NOMO-1 treated with dmso at 0.1 percent for 144 hours (cell line): ENCODE measurements at regions not wholly inside any gene's neighbourhood (a gene's known extent, or its start where the extent isn't known, plus 50 kb on each side); places are given as distances from the start of the nearest gene placed in this dataset.

Source experiments
- DNase-seq: peaks from one replicate; lab custom pipeline; 2025; ENCODE audit not compliant: unreplicated experiment; lab: John Stamatoyannopoulos, UW

DNA sequence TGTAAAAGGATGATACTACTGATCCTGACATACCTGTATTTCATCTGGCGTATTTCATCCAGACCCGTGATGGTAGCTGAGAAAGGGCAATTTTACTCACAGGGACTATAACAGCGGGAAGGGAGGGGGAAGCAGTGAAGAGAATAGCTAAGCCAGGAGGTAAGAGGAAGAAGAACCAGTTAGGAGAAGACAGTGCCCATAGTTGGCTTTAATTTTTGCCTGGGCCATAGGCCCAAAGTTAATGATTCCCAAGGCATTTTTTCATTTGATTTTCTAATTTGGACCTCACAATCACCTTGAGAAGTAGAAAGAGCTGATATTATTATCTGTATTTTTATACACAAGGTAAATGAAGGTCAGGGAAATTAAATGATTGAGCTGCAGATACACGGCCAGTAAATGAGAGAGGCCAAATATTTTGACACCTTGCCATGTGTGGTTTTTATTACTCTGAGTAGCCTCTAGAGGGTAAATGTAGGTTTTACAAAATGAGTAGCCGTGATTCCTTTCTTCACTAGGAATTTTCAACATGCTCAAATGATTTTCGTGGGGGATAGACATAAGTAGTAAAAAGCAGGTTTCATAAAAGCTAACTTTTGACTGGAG lies 382.2 kb downstream of the FUT8 start:
- no peak for DNase-seq

DNA sequence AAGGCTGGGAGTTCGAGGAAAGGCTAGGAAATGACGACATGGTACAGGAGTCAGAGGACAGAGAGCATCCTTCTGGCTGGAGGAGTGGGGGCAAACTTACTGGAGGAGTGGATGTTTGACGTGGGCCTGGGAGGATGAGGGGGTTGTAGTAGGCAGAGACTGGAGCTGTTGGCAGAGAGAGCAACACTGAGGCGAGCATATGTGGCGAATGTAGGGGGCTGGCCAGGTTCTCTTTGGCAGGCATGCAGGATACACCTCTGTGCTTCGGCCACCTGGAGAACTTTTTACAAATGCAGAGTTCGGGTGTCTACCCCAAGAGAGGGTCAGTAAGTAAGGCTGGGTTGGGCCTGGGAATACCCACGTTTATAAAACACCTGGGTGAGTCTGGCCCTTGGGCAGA lies 385.7 kb downstream of the FUT8 start:
- no peak for DNase-seq

DNA sequence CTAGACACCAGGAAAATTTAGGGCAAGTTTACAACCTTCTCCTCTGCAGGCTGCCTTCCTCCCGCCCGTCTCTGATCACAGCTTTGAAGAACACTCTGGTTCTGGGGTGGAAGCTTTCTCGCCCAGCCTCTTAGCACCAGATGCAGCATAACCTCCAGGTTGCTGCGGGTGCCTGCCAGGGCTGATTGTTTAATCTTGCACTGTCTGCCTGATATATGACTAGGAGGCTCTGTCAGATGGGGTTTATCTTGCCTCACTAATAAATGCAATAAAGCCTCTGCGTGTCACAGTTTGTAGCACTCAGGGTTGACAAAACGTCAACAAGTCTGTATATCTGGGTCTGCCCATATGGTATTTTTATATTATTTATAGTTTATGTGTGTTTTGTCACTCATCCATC lies 388.2 kb downstream of the FUT8 start:
- DNase-seq = no peak

DNA sequence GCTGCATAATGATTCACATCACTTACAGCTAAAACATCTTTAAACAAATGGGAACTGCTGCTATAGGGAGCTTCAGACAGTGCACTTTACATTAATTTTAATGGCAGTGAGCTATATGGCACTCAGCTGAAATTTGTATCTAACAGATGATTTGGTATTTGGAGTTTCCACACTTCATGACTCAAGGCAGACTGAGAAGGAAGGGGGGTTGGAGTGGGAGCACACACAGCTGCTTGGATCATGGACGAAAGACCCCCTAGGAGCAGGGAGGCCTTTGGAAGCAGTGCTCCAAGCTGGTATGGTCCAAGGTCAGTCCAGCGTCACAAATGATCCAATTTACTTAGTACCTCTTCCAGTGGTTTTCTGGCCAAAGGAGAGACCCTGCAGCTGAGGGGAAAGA lies 389.7 kb downstream of the FUT8 start:
- DNase-seq = no peak

DNA sequence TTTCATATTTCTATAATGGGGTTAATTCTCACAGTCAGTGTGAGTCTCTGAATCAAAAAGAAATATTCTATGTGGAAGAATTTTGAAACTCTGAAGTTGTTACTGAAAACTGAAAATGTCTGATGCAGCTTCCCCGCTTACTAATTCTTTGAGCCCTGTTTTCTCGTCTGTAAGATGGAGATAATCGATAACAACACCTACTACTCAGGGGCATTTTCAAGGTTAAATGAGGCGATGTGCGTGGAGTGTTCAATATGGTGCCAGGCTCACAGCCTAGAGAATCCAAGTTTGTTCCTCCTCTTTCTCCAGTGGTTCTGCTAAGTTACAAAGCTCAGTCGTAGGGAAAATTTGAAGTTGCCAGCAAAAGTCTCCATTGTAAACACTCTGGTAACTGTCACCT lies 391.4 kb downstream of the FUT8 start:
- no peak for DNase-seq

DNA sequence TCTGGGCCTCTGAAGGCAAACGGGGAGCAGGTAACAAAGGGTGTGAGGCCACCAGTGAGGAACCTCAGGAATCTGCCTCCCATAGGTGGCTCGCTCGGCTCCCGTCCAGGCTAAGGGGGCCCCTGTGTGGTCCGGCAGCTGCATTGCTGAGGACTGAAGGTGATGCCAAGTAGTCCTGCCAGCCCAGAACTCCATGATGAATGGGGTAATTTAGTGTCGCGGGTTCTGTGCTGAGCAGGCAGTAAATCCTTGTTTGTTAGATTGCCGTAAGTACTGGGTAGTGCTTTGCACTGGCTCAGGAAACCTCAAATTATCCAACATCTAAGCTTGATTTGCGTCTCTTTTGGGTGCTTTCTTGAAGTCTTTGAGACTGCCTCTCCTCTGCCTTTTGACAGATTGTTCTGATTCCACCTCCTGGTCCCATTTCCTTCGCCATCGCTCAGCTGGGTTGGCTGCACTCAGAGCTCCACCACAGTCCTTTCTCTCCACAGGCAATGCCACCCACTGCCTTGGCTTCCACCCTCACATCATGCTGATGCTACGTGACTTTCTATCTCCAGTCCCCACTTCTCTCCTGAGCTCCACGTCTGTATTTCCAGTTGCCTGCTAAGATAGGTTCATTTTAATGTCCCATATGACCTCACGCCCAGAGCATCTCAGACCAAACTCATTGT lies 392.0 kb downstream of the FUT8 start:
- no peak for DNase-seq

DNA sequence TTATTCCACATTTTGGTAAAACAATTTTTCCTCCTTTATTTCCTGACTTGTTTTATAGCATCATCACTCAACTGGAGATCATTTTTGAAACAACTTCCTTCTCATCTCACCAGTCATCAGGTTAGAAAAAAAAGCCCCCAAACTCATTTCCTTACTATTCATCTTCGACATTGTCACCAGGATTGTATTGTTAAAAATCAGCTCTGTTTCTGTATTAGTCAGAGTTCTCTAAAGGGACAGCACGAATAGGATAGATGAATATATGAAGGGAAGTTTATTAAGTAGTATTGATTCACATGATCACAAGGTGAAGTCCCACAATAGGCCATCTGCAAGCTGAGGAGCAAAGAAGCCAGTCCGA lies 392.6 kb downstream of the FUT8 start:
- DNase-seq = no peak

DNA sequence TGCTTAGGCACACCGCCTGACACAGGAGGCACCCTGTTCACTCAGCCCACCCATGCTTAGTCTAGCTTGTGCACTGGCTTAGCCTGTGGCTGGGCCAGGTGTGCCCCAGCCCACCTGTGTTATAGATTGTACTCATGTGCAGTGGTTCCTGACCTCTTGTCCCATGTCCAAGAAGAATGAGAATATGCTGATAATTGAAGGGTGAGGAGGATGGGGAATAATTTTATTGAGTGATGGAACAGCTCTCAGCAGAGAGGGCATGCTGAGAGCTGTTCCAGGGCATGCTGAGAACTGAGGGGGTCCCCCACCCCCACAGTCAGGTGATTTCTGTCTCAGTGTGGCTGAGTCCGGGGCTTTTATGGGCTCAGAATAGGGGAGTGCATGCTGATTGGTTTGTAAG lies 395.9 kb downstream of the FUT8 start:
- DNase-seq = no peak

DNA sequence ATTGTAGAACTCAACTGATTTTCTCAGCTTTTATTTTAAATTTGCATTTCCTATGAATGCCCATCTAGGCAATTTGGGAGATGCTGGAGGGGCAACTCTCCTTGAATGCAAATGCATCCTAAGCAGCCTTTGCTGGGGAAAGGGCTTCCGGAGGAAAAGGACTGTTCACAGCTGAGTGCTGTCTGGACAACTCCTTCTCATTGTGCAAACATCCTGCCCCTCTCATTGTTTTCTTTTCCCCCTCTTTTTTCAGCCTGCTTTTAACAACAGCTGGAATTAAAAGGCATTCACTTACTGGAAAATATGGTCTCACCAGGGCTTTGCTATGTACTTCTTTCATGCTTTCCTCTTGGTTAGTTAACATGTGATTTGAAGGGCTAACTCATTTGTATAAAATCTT lies 397.8 kb downstream of the FUT8 start:
- no peak for DNase-seq

DNA sequence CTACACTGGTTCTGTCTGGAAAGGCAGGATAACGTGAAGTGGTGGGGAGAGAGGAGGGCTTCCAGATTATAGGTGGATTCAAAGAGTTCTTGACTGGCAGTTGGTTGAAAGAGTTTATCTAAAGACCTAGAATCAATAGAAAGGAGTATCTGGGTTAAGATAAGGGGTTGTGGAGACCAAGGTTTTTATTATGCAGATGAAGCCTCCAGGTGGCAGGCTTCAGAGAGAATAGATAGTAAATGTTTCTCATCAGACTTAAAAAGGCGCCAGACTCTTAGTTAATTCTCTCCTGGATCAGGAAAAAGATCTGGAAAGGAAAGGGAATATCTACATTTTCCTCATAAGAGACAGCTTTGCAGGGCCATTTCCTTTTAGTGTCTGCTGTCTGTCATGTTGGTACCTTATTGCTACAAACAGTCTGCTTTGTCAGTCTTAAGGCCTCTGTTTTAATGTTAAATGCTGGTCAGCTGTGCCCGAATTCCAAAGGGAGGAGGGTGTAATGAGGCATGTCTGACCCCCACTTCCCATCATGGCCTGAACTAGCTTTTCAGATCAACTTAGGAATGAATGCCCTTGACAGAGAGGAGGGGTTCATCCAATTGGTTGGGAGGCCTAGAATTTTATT lies 401.3 kb downstream of the FUT8 start:
- DNase-seq = no peak

DNA sequence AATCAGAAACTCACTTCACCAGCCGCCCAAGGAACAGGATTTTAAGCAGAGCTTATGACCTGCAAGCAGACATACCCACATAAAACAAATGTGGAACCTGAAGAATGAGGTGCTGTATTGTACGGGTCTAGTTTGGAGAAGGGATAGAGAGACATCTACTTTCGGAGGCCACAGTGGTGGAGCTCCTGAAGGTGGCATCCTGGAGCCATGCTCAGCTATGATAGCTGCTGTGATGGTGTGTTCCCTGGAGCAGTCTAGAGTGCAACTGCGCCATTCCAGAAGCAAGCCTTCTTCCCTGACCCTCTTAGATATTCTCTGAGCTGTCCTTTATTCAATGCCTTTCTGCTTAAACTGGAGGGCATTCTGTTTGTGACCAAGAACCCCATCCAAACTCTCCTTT lies 402.6 kb downstream of the FUT8 start:
- DNase-seq = no peak

DNA sequence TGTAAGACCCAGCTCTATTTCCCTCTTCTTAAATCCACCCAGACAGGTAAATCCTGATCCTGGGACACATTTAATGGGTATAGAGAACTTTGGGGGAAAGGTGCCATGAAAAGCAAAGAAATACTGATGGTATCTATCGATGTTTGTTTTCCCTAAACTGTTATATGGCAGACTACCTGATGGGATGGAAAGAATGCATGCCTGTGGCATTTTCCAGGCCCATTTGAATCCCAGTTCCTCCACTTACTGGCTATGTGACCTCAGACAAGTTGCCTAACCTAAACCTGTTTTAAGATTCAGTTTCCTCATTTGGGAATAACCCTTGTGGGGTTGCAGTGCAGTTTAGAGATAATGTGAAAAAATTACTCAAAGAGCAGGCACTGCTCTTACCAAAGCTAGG lies 404.5 kb downstream of the FUT8 start:
- no peak for DNase-seq

DNA sequence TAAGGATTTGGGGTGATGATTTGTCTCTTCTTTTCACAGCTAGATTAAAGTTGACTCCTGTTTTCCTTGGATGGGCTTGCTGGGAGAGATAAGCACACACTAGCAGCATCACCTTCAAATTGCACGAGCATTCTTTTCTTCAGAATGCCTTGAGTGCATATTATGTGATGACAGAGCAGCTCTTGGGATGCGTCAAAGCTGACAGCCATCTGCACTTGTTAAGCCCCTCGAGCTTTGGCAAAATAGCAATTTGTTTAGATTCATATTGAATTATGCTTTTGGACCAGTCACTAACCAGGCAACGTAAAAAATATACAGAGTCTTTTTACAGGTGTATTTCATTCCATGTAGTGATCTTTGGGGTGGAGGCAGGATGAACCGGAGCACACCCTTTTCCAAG lies 407.0 kb downstream of the FUT8 start:
- no peak for DNase-seq

DNA sequence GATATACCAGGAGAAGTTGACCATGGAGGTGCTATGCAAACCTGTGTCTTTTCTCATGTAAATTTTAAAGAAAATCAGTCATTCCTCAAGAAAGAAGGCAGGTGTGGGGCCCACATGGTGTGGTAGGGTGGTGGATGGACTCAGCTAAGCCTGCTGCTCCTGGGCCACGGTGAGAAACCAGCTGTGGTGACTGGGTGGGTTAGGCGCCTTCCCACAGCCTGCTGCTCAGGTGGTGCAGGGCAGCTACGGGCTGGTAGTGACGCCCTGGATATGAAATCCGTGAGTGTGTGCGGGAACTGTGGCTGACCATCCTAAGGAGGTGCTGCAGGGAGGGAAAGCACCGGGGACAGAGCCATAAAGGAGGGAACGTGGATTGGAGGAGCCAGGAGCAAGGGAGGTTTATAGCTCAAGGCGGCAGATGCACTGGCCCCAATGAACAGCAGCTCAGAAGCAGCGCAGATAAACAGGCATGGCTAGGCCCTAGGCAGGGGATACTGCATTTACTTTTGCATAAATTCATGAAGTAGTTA lies 408.8 kb downstream of the FUT8 start:
- no peak for DNase-seq

DNA sequence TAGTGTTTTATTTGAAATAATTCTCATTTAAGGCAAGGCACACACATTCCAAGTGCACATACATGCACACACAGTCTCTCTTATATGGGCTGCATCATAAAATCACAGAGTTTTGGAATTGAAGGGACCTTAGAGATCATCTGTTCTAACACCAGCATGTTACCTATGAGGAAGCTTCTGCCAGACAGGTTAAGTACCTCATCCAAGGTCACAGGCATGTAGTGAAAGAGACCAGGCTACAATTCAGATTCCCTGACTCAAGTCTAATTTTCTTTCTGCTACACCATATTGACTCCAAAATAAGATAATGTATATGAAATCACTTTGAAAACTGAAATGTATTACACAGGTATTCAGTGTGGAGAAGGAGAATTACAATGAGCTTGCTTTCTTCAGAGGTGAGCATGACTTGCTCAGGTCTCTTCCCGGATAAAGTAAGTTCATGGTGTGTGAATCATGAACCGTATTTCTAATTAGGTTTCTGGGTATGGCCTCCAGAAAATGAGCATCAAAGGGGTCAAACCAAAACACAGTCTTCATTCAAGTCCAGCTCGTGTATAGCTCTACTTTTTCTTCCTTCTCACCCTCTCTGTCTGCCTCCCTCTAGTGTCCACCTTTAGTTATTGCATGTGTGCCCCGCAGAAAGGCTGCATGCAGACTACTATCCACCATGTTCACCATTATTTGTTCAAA lies 411.9 kb downstream of the FUT8 start:
- peak; percentile 55 for DNase-seq

DNA sequence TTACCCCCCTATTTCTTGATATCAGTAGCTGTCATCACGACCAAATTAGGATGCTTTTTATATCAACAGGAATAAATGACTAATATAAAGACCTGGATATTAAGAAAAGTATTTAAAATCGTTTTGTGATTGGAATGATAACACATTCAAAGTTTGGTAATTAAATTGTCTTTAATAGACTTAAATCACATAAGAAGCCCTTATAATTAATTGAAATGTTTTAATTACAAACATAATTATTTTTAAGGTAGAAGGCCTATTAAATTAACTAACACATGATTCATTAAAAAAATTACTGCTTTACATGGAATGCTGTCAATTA lies 412.4 kb downstream of the FUT8 start:
- DNase-seq = no peak

DNA sequence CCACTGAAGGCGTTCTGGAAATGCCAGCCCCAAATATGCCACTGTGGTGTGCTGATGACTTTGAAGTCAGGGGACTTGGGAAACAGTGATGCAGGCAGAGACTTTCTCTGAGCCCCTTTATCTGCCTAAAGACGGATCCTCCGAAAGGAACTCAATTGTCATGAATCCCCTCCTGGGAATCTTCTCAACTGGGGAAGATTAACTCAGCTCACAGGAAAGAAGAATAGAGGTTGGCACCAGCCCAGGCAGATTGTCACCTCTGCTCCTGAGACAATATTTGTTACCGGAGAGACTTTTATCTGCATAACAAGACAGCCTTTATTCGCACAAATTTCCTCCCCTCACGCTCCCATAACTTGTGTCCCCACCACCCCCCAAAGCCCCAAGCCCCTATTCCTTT lies 414.4 kb downstream of the FUT8 start:
- DNase-seq = no peak

DNA sequence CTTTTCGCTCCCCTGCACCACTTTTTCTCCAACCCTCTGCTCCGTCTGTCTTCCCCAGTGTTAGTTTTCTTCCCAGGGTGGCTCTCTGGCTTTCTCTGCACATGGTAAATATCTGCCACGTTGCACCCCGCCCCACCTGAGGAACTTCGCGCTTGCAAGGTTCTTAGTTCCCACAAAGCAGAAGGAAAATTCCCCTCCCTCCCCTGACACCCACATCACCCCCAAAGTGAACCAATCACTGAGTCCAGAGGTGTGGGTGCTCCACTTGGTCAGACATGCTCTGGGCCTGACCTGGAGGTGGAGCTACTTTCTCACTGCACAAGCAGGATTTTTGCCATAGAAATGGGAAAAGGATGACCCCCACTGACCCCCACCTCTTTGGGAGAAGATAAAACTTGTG lies 415.0 kb downstream of the FUT8 start:
- DNase-seq = no peak

DNA sequence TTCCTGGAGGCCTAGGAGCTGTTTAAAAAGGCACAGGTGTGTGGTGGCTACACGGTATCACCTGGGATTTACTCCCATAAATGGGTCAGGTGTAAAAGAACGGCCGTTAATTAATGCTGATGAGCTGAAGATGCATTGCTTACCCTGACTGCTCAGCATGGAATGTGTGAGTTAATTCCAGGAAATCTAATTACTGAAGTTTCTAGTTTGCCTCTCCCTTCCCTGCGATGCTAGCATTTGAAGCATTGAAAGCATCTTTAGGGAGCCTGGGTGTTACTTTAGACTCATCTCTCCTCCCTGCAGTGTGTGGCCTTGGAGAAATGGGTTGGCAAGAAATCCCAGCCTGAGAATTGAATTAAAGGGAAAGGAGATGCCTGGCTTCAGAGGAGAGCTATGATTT lies 415.9 kb downstream of the FUT8 start:
- no peak for DNase-seq

DNA sequence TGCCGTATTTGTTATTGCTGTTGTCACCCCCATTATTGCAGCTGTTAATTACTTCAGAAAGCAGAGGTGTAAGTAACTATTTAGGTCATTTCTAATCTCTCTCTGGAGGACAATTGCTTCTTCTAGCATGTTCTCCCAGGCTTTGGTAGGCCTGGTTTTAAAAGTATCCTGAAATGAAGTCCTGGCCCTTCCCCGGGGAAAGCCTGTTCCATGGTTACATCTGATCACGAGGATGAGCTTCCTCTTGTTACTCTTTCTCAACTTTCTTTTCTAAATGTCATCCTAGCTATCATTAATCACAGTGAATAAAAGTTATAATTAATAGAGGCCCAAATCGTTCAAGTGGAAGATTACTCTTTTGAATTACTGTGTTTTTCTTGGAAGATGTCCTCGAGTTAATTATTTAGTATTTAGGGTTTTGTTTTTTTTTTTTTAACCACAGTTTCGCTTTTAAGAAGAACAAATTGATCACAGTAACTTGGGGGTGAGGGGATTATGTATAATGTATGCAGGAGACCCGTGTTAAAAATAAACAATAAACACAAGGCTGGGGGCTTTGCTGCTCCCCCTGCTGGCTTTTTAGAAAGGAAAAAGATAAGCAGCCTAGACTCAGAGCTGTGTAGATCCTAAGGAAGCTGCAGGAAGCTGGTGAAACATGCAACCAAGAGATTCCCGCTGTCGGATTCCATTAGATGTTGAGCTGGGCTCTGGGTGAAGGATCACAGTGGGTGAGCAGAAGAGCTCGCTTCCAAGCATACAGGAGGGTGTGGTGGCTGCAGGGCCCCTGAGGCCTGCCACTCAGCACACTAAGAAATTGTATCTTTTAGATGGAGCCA lies 420.1 kb downstream of the FUT8 start:
- DNase-seq = no peak

DNA sequence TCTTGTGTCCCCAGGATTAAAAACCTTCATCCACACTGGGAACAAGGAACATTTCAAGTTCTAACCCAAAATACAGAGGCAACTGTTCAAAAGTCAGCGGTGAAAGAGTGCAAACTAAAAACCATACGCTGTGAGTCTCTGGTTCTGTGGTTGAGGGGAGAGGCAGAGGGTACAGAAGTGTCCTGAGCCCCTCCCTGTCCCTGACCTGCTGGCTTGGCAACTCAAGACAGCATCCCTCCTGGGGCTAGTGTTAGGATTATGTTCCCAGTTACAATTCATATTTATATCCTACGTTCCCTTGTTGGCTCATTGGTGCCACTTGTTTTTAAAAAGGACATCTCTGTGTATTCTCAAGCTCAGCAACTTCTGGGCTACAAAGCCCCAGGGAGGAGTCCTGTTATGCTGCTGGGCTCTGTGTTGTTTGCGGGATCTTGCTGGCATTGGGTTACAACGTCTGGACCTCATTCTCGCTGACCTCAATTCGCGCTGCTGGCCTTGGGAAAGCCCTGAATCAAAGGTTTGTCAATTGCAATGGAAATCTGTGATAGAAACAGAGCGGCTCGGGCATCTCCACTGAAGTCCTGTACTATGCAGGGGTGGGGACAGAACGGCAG lies 420.8 kb downstream of the FUT8 start:
- no peak for DNase-seq
